Endothelial cell of umbilical vein (primary cell): ENCODE measurements at regions not wholly inside any gene's neighbourhood (a gene's known extent, or its start where the extent isn't known, plus 50 kb on each side); places are given as distances from the start of the nearest gene placed in this dataset.

Source experiments
- BruUV-seq: library from RNA; stranded (reverse); fragments of 400-500 nt; replicated peaks from 2 replicates; lab custom pipeline; 2021; lab: Mats Ljungman, UMichigan
- CTCF ChIA-PET: fragments of 300-600, 350-600 bp; sonication (Branson Sonifier 250); formaldehyde crosslinking; loops from one replicate; lab custom pipeline; 2021; ENCODE audit warnings: antibody characterized with exemption, inconsistent platforms; lab: Charles Lee
- POLR2A ChIA-PET: fragments of 300-600, 350-600 bp; sonication (Branson Sonifier 250); formaldehyde crosslinking; loops from one replicate; lab custom pipeline; 2021; ENCODE audit warnings: antibody characterized with exemption, inconsistent platforms; lab: Charles Lee
- DNase-seq: peaks from one replicate; pipeline ENCODE4 v3.0.0-alpha.2; 2011; ENCODE audit warnings: low read depth, low spot score
- FAIRE-seq: peaks from 2 replicates; lab custom pipeline; 2011; peaks lifted over from hg19 to GRCh38; lab: Jason Lieb, UNC
- H2AFZ ChIP-seq: 2 replicates; pipeline ENCODE4 v1.6.0; 2012; ENCODE audit warnings: low read depth, low read length, control low read depth, inconsistent platforms
- H3K27ac ChIP-seq: 2 replicates; pipeline ENCODE4 v1.5.1; 2011; ENCODE audit warnings: low read depth, mild to moderate bottlenecking, control low read depth, low read length, moderate library complexity; ENCODE audit not compliant: insufficient read depth
- H3K27me3 ChIP-seq, 2 experiments: 2 replicates each; pipeline versions ENCODE4 v1.6.0 to v1.6.1; 2011; ENCODE audit warnings: low read length in 2 of 2, mixed read lengths in 1 of 2; ENCODE audit not compliant: control insufficient read depth in 2 of 2, insufficient read depth in 2 of 2
- H3K36me3 ChIP-seq, 2 experiments: 2 replicates in 1 of 2; 3 replicates in 1 of 2; pipeline ENCODE4 v1.5.1; 2011; ENCODE audit warnings: low read length in 2 of 2, mild to moderate bottlenecking in 1 of 2, moderate library complexity in 1 of 2; ENCODE audit not compliant: control insufficient read depth in 2 of 2, insufficient read depth in 2 of 2; ENCODE audit errors: extremely low read depth in 1 of 2
- H3K4me1 ChIP-seq: 3 replicates; pipeline ENCODE4 v1.5.1; 2011; ENCODE audit warnings: mild to moderate bottlenecking, low read length; ENCODE audit not compliant: control insufficient read depth, insufficient read depth; ENCODE audit errors: extremely low read depth
- H3K4me2 ChIP-seq: 2 replicates; pipeline ENCODE4 v1.6.1; 2011; ENCODE audit warnings: low read length, control low read depth, mixed read lengths; ENCODE audit not compliant: insufficient read depth
- H3K4me3 ChIP-seq, 3 experiments: fragments of 200-600 bp in 1 of 3; sonication (generic), shearing (Covaris generic) in 1 of 3; replicated peaks in 1 of 3; 2 replicates each; pipeline ENCODE4 v1.5.1; 2011 to 2016; ENCODE audit warnings: control low read depth in 3 of 3, low read length in 3 of 3, mild to moderate bottlenecking in 2 of 3, inconsistent platforms in 1 of 3, low read depth in 1 of 3, moderate library complexity in 1 of 3; ENCODE audit not compliant: insufficient read depth in 1 of 3
- H3K79me2 ChIP-seq: 2 replicates; pipeline ENCODE4 v1.6.0; 2012; ENCODE audit warnings: low read length, inconsistent platforms; ENCODE audit not compliant: control insufficient read depth, insufficient read depth
- H3K9ac ChIP-seq: replicated peaks from 2 replicates; pipeline ENCODE3; 2011; ENCODE audit warnings: low read length, control low read depth; ENCODE audit not compliant: insufficient read depth; ENCODE audit errors: extremely low read depth
- H3K9me1 ChIP-seq: replicated peaks from 3 replicates; pipeline ENCODE4 v1.6.0; 2011; ENCODE audit warnings: mild to moderate bottlenecking, low read length; ENCODE audit not compliant: control insufficient read depth, insufficient read depth; ENCODE audit errors: extremely low read depth
- H3K9me3 ChIP-seq: replicated peaks from 2 replicates; pipeline ENCODE4 v1.5.1; 2012; ENCODE audit warnings: low read length, inconsistent platforms; ENCODE audit not compliant: control insufficient read depth, insufficient read depth
- H4K20me1 ChIP-seq: replicated peaks from 2 replicates; pipeline ENCODE3; 2011; ENCODE audit warnings: mild to moderate bottlenecking, low read length; ENCODE audit not compliant: control insufficient read depth, insufficient read depth; ENCODE audit errors: extremely low read depth
- EZH2 ChIP-seq: IDR thresholded peaks from 2 replicates; pipeline ENCODE4 v1.6.1; 2012; ENCODE audit warnings: borderline replicate concordance, low read depth, mild to moderate bottlenecking, moderate library complexity, low read length, inconsistent platforms; ENCODE audit not compliant: severe bottlenecking
- FOS ChIP-seq: IDR thresholded peaks from 2 replicates; pipeline ENCODE4 v1.6.1; 2011; ENCODE audit warnings: mild to moderate bottlenecking, low read length, moderate library complexity, borderline replicate concordance; ENCODE audit not compliant: insufficient read depth
- GATA2 ChIP-seq: IDR thresholded peaks from 2 replicates; pipeline ENCODE4 v1.7.0; 2011; ENCODE audit warnings: low read depth, mild to moderate bottlenecking, moderate library complexity, mixed read lengths, low read length; ENCODE audit not compliant: insufficient read length, insufficient read depth
- JUN ChIP-seq: IDR thresholded peaks from 2 replicates; pipeline ENCODE4 v1.6.1; 2011; ENCODE audit warnings: borderline replicate concordance, low read depth; ENCODE audit not compliant: insufficient read length, insufficient read depth
- MYC ChIP-seq: IDR thresholded peaks from one replicate; pipeline ENCODE4 v1.6.1; 2011; ENCODE audit warnings: mild to moderate bottlenecking, low read depth, low read length
- POLR2A ChIP-seq: IDR thresholded peaks from 2 replicates; pipeline ENCODE4 v1.6.1; 2012; ENCODE audit warnings: low read depth, mild to moderate bottlenecking, control low read depth, low read length
- POLR2AphosphoS5 ChIP-seq: IDR thresholded peaks from 2 replicates; pipeline ENCODE4 v1.6.1; 2012; ENCODE audit warnings: low read depth, mild to moderate bottlenecking, control low read depth, low read length, moderate library complexity; ENCODE audit not compliant: insufficient read depth
- dilution Hi-C: fragments of 300-500 bp; cut with MboI; formaldehyde crosslinking; loops from one replicate; pipeline ENCODE4 v1.15.0; 2019; ENCODE audit warnings: low sequenced_read_pairs; ENCODE audit not compliant: extremely low pct_ligation_motif_present
- intact Hi-C: fragments of 100-400 bp; cut with micrococcal nuclease; formaldehyde crosslinking; loops from one replicate; pipeline ENCODE4 v1.10.0; 2022
- TF ChIP-seq, protein P1 (sequence below), 2 donors: IDR thresholded peaks; 1 replicate in 1 of 2; 2 replicates in 1 of 2; pipeline ENCODE4 v1.5.1; 2011; ENCODE audit warnings: low read length in 2 of 2, mild to moderate bottlenecking in 2 of 2, moderate library complexity in 2 of 2, control low read depth in 1 of 2, inconsistent platforms in 1 of 2, low read depth in 1 of 2; ENCODE audit not compliant: insufficient read depth in 1 of 2; ENCODE audit errors: extremely low read depth in 1 of 2
- TF ChIP-seq, protein P2 (sequence below): IDR thresholded peaks from 2 replicates; pipeline ENCODE4 v1.6.1; 2011; ENCODE audit not compliant: insufficient read depth, insufficient read length

DNA sequence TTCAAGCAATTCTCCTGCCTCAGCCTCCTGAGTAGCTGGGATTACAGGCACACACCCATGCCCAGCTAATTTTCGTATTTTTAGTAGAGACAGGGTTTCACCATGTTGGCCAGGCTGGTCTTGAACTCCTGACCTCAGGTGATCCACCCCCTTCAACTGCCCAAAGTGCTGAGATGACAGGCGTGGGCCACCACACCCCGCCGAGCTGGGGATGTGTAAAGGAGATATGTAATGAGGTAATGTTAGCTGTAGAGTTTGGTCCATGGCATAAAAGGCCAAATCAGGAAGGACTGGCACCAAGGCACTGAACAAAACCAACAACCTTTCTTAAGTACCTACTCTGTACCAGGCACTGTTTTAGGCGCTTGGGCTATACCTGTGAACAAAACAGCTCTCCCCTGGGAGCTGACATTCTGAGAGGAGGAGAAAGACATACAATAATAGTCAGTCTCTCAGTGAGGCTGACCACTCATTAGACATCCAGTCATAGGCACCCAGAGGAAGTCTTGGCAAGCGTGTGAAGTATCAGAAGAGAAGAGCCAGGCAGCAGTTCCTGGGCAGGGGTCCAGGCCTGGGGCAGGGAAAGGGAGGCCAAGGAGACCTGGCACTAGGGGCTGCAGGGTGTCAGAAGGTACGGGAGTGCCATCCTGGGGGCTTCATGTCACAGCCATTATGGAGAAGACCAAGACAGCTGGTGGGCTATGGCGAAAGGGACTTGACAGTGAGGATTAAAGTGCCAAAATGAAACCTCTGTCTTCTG is 164.8 kb upstream of the DTNBP1 start:
- no TSS peak for BruUV-seq
- dilution Hi-C loops: no loop called here
- no peak overlapping the region for H3K4me3 ChIP-seq

More for the DNA sequence above, 164.8 kb upstream of the DTNBP1 start:
- no peak for FAIRE-seq
- Histone ChIP-seq H3K4me2 (no peak overlapping the region), H3K9ac (no peak overlapping the region), H3K27me3 (no peaks in the 10 kb centered on the region), H3K4me1 (no peaks in the 10 kb centered on the region), H3K27ac (no peak overlapping the region), H3K9me3 (no peaks in the 10 kb centered on the region), H3K79me2 (no peaks in the 10 kb centered on the region), H4K20me1 (no peaks in the 10 kb centered on the region), H2AFZ (no peak overlapping the region), H3K9me1 (no peaks in the 10 kb centered on the region), H3K36me3 (no peaks in the 10 kb centered on the region)
- intact Hi-C loops: no loop called here
- ChIA-PET POLR2A (no interaction called here), CTCF (interaction anchor here (1.5 kb wide), 1 partner anchor 17 kb away, joined by 3 read pairs; no protein-coding TSS in a partner anchor)
- DNase-seq: no peak
- TF ChIP-seq EZH2: no peak
- no peak for TF ChIP-seq GATA2
- TF ChIP-seq, protein P1, sequence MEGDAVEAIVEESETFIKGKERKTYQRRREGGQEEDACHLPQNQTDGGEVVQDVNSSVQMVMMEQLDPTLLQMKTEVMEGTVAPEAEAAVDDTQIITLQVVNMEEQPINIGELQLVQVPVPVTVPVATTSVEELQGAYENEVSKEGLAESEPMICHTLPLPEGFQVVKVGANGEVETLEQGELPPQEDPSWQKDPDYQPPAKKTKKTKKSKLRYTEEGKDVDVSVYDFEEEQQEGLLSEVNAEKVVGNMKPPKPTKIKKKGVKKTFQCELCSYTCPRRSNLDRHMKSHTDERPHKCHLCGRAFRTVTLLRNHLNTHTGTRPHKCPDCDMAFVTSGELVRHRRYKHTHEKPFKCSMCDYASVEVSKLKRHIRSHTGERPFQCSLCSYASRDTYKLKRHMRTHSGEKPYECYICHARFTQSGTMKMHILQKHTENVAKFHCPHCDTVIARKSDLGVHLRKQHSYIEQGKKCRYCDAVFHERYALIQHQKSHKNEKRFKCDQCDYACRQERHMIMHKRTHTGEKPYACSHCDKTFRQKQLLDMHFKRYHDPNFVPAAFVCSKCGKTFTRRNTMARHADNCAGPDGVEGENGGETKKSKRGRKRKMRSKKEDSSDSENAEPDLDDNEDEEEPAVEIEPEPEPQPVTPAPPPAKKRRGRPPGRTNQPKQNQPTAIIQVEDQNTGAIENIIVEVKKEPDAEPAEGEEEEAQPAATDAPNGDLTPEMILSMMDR (IDR thresholded peaks at IDR 0.05; ENCODE audit: extremely low read depth in 1 of 2, insufficient read depth in 1 of 2, low read depth in 1 of 2, low read length in 2 of 2): no peak
- TF ChIP-seq MYC: no peak
- no peak for TF ChIP-seq FOS
- no peak for TF ChIP-seq POLR2A
- no peak for TF ChIP-seq POLR2AphosphoS5
- TF ChIP-seq, protein P2, sequence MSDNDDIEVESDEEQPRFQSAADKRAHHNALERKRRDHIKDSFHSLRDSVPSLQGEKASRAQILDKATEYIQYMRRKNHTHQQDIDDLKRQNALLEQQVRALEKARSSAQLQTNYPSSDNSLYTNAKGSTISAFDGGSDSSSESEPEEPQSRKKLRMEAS: no peak
- TF ChIP-seq JUN: no peak
